ENCODE measurements at regions not wholly inside any gene's neighbourhood (a gene's known extent, or its start where the extent isn't known, plus 50 kb on each side); places are given as distances from the start of the nearest gene placed in this dataset.
A peak's percentile ranks its signal among the peaks of the same experiment; 100 is the strongest.

GRCh38 chr5:6859023-6859422 is 145.8 kb downstream of the TENT4A start:
- no peak for DNase-seq (ENCODE audit: low read depth, low spot score)

DNA sequence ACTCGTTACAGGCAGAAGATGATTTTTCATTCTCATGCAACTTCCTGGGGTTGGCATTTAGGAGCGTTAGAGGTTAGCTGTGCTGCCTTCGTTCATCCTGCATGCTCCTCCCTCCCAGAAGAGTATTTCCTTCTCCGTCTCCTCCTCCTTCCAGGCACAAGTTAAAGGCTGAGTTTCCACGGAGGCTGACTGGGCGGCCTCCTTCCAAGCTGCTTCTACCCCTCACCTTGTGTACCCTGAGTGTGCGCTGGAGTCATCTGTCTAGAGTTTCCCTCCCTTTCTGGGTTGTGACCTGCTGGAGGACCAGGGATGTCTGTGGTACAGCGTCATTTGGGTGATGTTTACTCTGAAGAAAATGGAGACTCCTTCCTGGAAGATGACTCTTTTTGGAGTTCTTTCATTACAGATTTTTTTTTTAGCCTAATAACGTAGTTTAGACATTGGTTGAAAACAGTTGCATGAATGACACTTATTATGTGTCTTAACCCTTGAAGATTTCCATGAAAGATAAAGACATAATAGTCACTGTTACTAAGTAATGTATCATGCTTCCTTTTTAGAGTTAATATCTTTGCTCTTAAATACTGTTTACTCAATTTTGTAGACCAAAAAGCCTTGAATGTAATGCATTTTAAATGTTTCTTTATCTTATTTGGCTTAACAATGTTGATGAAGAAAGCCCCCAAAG is 146.9 kb downstream of the TENT4A start:
- no peak for DNase-seq (ENCODE audit: low read depth, low spot score)
- in situ Hi-C loops (cut with HindIII; ENCODE audit: low pct_unique_long_range_greater_than_20kb, low sequenced_read_pairs), result no loop called here

More at GRCh38 chr5:6859023-6859422, 145.8 kb downstream of the TENT4A start:
- in situ Hi-C loops (cut with HindIII; ENCODE audit: low pct_unique_long_range_greater_than_20kb, low sequenced_read_pairs), result no loop called here

- no peak for DNase-seq (ENCODE audit: low read depth, low spot score)
- in situ Hi-C loops (cut with HindIII; ENCODE audit: low pct_unique_long_range_greater_than_20kb, low sequenced_read_pairs), result no loop called here
Observed at GRCh38 chr5:6861036-6861435, 147.8 kb downstream of the TENT4A start.

DNA sequence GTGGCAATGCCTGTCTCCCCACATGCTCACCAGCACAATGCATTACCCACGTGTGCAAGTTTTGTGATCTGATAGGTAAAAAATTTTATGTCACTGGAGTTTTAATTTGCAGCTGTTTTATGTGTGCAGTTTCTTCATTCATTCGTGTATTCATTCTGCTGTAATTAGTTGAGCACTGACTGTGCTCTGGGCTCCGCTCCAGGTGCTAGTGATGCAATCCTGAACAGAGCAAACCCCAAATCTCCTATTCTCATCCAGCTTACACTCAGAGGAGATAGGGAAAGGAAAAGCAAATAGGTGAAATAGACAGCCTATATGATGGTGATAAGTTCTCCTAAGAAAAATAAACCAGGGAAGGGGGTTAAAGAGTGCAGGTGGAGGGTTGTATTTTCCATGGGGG is 148.4 kb downstream of the TENT4A start:
- in situ Hi-C loops (cut with HindIII; ENCODE audit: low pct_unique_long_range_greater_than_20kb, low sequenced_read_pairs), result no loop called here
- DNase-seq (ENCODE audit: low read depth, low spot score), result no peak

- in situ Hi-C loops (cut with HindIII; ENCODE audit: low pct_unique_long_range_greater_than_20kb, low sequenced_read_pairs), result no loop called here
- DNase-seq (ENCODE audit: low read depth, low spot score), result no peak
Observed at GRCh38 chr5:6862306-6862705, 149.1 kb downstream of the TENT4A start.

GRCh38 chr5:6867712-6868111 is 154.5 kb downstream of the TENT4A start:
- DNase-seq (ENCODE audit: low read depth, low spot score), result no peak
- in situ Hi-C loops (cut with HindIII; ENCODE audit: low pct_unique_long_range_greater_than_20kb, low sequenced_read_pairs), result no loop called here

DNA sequence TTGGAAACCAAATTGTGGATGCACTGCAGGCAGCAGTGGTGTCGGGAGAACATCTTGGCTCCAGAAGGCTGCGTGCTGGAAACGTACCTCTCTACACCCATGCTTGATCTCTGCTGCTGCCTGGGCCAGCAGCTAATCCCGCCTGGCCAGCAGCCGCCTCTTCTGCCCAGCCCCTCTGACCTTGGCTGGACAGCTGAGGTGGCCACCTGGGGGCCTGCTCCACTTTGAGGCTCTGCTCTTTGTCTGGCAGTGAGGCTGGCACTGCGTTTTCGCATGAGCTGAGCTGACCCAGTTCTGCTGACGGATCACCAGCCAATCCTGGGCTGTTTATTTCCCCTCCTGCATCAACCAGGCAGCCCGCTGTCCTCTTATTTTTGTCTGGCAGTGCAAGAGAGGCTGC is 154.9 kb downstream of the TENT4A start:
- no peak for DNase-seq (ENCODE audit: low read depth, low spot score)
- in situ Hi-C loops (cut with HindIII; ENCODE audit: low pct_unique_long_range_greater_than_20kb, low sequenced_read_pairs), result no loop called here

GRCh38 chr5:6868575-6869215 is 155.5 kb downstream of the TENT4A start:
- DNase-seq (ENCODE audit: low read depth, low spot score), result no peak
- in situ Hi-C loops (cut with HindIII; ENCODE audit: low pct_unique_long_range_greater_than_20kb, low sequenced_read_pairs), result no loop called here

- in situ Hi-C loops (cut with HindIII; ENCODE audit: low pct_unique_long_range_greater_than_20kb, low sequenced_read_pairs), result no loop called here
- DNase-seq (ENCODE audit: low read depth, low spot score), result no peak
Observed at GRCh38 chr5:6869677-6870076, 156.4 kb downstream of the TENT4A start.

DNA sequence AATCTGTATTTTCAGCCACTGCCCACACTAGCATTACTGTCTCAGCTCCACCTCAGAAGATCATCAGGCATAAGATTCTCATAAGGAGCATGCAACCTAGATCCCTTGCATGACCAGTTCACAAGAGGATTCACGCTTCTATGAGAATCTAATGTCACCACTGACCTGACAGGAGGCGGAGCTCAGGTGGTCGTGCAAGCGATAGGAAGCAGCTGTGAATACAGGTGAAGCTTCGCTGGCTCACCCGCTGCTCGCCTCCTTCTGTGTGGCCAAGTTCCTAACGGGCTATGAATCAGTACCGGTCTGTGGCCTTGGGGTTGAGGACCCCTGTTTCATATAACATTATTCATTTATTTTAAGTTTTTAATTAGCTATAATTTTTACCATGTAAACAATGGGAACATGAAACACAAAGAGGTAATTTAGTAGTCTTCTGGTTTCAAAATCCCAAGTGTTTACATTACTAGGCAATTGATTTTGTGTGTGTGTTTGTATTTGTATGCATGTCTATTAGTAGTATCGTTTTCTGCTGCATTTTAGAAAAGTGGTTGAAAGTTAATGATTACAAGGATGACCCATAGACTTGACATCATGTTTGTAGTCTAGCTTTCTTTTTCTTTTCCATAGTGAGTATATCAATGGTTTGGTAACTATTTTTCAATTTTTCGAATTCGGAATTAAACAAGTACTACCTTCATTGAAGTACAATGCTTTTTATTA is 159.4 kb downstream of the TENT4A start:
- DNase-seq (ENCODE audit: low read depth, low spot score), result no peak
- in situ Hi-C loops (cut with HindIII; ENCODE audit: low pct_unique_long_range_greater_than_20kb, low sequenced_read_pairs), result no loop called here

DNA sequence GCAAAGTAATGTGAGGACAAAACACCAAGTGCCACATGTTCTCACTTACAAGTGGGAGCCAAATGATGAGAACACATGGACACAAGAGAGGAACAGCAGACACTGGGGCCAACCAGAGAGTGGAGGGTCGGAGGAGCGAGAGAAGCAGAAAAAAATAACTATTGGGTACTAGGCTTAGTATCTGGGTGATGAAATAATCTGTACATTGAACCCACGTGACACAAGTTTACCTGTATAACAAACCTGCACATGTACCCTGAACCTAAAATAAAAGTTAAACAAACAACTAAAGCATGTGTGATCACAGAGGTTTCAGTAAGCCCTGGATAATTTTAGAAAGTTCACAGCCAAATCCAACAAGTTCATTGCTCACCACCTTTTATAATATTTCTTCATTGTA is 160.1 kb downstream of the TENT4A start:
- in situ Hi-C loops (cut with HindIII; ENCODE audit: low pct_unique_long_range_greater_than_20kb, low sequenced_read_pairs), result no loop called here
- no peak for DNase-seq (ENCODE audit: low read depth, low spot score)

GRCh38 chr5:6875376-6875775 is 162.1 kb downstream of the TENT4A start:
- no peak for DNase-seq (ENCODE audit: low read depth, low spot score)
- in situ Hi-C loops (cut with HindIII; ENCODE audit: low pct_unique_long_range_greater_than_20kb, low sequenced_read_pairs), result no loop called here

- in situ Hi-C loops (cut with HindIII; ENCODE audit: low pct_unique_long_range_greater_than_20kb, low sequenced_read_pairs), result no loop called here
- DNase-seq (ENCODE audit: low read depth, low spot score), result no peak
Observed at GRCh38 chr5:6877986-6878828, 165.0 kb downstream of the TENT4A start.

GRCh38 chr5:6885581-6885980 is 172.3 kb downstream of the TENT4A start:
- no peak for DNase-seq (ENCODE audit: low read depth, low spot score)
- in situ Hi-C loops (cut with HindIII; ENCODE audit: low pct_unique_long_range_greater_than_20kb, low sequenced_read_pairs), result no loop called here

- no peak for DNase-seq (ENCODE audit: low read depth, low spot score)
- in situ Hi-C loops (cut with HindIII; ENCODE audit: low pct_unique_long_range_greater_than_20kb, low sequenced_read_pairs), result no loop called here
Observed at GRCh38 chr5:6886866-6887265, 173.6 kb downstream of the TENT4A start.

DNA sequence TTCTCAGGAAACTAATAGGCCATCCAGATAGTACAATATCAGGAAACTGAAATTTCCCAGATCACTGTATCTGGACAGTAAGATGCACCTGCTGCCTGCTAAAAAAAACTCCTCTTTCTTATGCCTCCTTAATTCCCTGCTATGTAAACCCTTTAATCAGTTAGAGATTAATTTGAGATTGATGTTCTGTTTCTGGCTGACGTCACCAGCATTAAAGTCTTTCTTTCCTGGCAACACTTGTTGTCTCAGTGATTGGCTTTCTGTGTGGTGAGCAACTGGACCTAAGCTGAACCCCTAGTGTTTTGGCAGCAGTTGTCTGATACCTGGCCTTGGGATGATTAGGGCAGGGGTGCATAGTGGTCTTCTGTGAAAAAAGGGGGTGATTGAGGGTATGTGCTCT is 175.8 kb downstream of the TENT4A start:
- in situ Hi-C loops (cut with HindIII; ENCODE audit: low pct_unique_long_range_greater_than_20kb, low sequenced_read_pairs), result no loop called here
- DNase-seq (ENCODE audit: low read depth, low spot score), result no peak

- peak; percentile 80 for DNase-seq (ENCODE audit: low read depth, low spot score)
- in situ Hi-C loops (cut with HindIII; ENCODE audit: low pct_unique_long_range_greater_than_20kb, low sequenced_read_pairs), result no loop called here
Observed at GRCh38 chr5:6899221-6899620, 186.0 kb downstream of the TENT4A start.

Measured in SK-MEL-5 (cell line).